DND-41 (cell line): ENCODE measurements at regions not wholly inside any gene's neighbourhood (a gene's known extent, or its start where the extent isn't known, plus 50 kb on each side); places are given as distances from the start of the nearest gene placed in this dataset.

Source experiments
- ATAC-seq: fragments of 200-7000 bp; cut with Tn5 transposase; 3 replicates; pipeline ENCODE4 v1.9.1; 2021; ENCODE audit warnings: low read depth; ENCODE audit not compliant: insufficient read depth
- DNase-seq: peaks from one replicate; pipeline ENCODE4 v3.0.0-alpha.2; 2020
- H2AFZ ChIP-seq: 2 replicates; pipeline ENCODE4 v1.6.0; 2012; ENCODE audit warnings: low read depth, low read length
- H3K27ac ChIP-seq: 2 replicates; pipeline ENCODE4 v1.5.1; 2012; ENCODE audit warnings: low read length, inconsistent platforms
- H3K27me3 ChIP-seq: fragments of 200-600 bp; sonication (generic); 2 replicates; pipeline ENCODE4 v1.6.0; 2012; ENCODE audit warnings: low read length, mild to moderate bottlenecking, inconsistent platforms; ENCODE audit not compliant: insufficient read depth, poor library complexity
- H3K36me3 ChIP-seq: 2 replicates; pipeline ENCODE4 v1.5.1; 2012; ENCODE audit warnings: low read length, inconsistent platforms; ENCODE audit not compliant: insufficient read depth
- H3K4me1 ChIP-seq: 2 replicates; pipeline ENCODE4 v1.5.1; 2012; ENCODE audit warnings: mild to moderate bottlenecking, low read length; ENCODE audit not compliant: insufficient read depth
- H3K4me2 ChIP-seq: 2 replicates; pipeline ENCODE4 v1.6.0; 2012; ENCODE audit warnings: mild to moderate bottlenecking, moderate library complexity, low read length, inconsistent platforms; ENCODE audit not compliant: insufficient read depth
- H3K4me3 ChIP-seq, 2 experiments: fragments of 200-600 bp in 1 of 2; shearing (Covaris generic) in 1 of 2; 2 replicates each; pipeline ENCODE4 v1.5.1; 2012 to 2016; ENCODE audit warnings: inconsistent platforms in 2 of 2, low read length in 2 of 2, mild to moderate bottlenecking in 2 of 2, low read depth in 1 of 2, moderate library complexity in 1 of 2
- H3K79me2 ChIP-seq: 2 replicates; pipeline ENCODE4 v1.6.0; 2012; ENCODE audit warnings: low read length, inconsistent platforms; ENCODE audit not compliant: insufficient read depth
- H3K9ac ChIP-seq: 2 replicates; pipeline ENCODE4 v1.6.0; 2012; ENCODE audit warnings: low read depth, mild to moderate bottlenecking, inconsistent platforms, low read length, moderate library complexity
- H3K9me3 ChIP-seq: 2 replicates; pipeline ENCODE4 v1.5.1; 2012; ENCODE audit warnings: low read length, moderate library complexity, mild to moderate bottlenecking, inconsistent platforms; ENCODE audit not compliant: insufficient read depth, severe bottlenecking
- H4K20me1 ChIP-seq: 2 replicates; pipeline ENCODE4 v1.6.0; 2012; ENCODE audit warnings: low read length; ENCODE audit not compliant: insufficient read depth
- CTCF ChIP-seq: IDR thresholded peaks from 2 replicates; pipeline ENCODE4 v1.5.1; 2012; ENCODE audit warnings: borderline replicate concordance, low read length, moderate library complexity, mild to moderate bottlenecking; ENCODE audit not compliant: poor library complexity, severe bottlenecking; ENCODE audit errors: extremely low read depth
- EZH2 ChIP-seq: IDR thresholded peaks from 3 replicates; pipeline ENCODE4 v1.6.1; 2012; ENCODE audit warnings: borderline replicate concordance, low read depth, mild to moderate bottlenecking, moderate library complexity, low read length, inconsistent platforms; ENCODE audit not compliant: severe bottlenecking

- no peak overlapping the region for H3K4me3 ChIP-seq
- no peak overlapping the region for H3K9ac ChIP-seq
- H3K4me2 ChIP-seq = no peak overlapping the region
- H3K27ac ChIP-seq = no peak overlapping the region
- DNase-seq (no peak), ATAC-seq (no peak)
- TF ChIP-seq CTCF = no peak
- TF ChIP-seq EZH2 = no peak
- H3K36me3 ChIP-seq = no peaks in the 10 kb centered on the region
- H3K27me3 ChIP-seq = no peaks in the 10 kb centered on the region
- no peak overlapping the region for H2AFZ ChIP-seq
- no peaks in the 10 kb centered on the region for H3K4me1 ChIP-seq
- no peaks in the 10 kb centered on the region for H3K79me2 ChIP-seq
- H4K20me1 ChIP-seq = no peaks in the 10 kb centered on the region
- no peaks in the 10 kb centered on the region for H3K9me3 ChIP-seq
These were observed 355.4 kb upstream of the WWC1 start for GRCh38 chr5:167936022-167936421.

- Histone ChIP-seq H3K4me2 (no peak overlapping the region), H3K4me1 (no peaks in the 10 kb centered on the region), H3K9me3 (no peaks in the 10 kb centered on the region), H3K79me2 (no peaks in the 10 kb centered on the region), H4K20me1 (no peaks in the 10 kb centered on the region), H3K4me3 (no peak overlapping the region), H2AFZ (no peak overlapping the region), H3K36me3 (no peaks in the 10 kb centered on the region), H3K27me3 (no peaks in the 10 kb centered on the region), H3K27ac (no peak overlapping the region), H3K9ac (no peak overlapping the region)
- no peak for TF ChIP-seq EZH2
- TF ChIP-seq CTCF = no peak
- no peak for DNase-seq
- ATAC-seq = no peak
These were observed 354.4 kb upstream of the WWC1 start for GRCh38 chr5:167936944-167937634.

GRCh38 chr5:167937635-167937998, 353.8 kb upstream of the WWC1 start:
- ATAC-seq (no peak), DNase-seq (no peak)
- Histone ChIP-seq H4K20me1 (no peaks in the 10 kb centered on the region), H3K9me3 (no peaks in the 10 kb centered on the region), H3K27me3 (no peaks in the 10 kb centered on the region), H3K4me2 (no peak overlapping the region), H3K9ac (no peak overlapping the region), H3K4me1 (no peaks in the 10 kb centered on the region), H3K4me3 (no peak overlapping the region), H3K79me2 (no peaks in the 10 kb centered on the region), H2AFZ (no peak overlapping the region), H3K36me3 (no peaks in the 10 kb centered on the region), H3K27ac (no peak overlapping the region)
- TF ChIP-seq EZH2 (no peak), CTCF (no peak)

- Histone ChIP-seq H3K9ac (no peak overlapping the region), H3K4me2 (no peak overlapping the region), H3K4me1 (no peaks in the 10 kb centered on the region), H4K20me1 (no peaks in the 10 kb centered on the region), H3K36me3 (no peaks in the 10 kb centered on the region), H3K27ac (no peak overlapping the region), H3K27me3 (no peaks in the 10 kb centered on the region), H3K9me3 (no peaks in the 10 kb centered on the region), H3K4me3 (no peak overlapping the region), H3K79me2 (no peaks in the 10 kb centered on the region), H2AFZ (no peak overlapping the region)
- TF ChIP-seq CTCF (no peak), EZH2 (no peak)
- no peak for ATAC-seq
- no peak for DNase-seq
These were observed 351.8 kb upstream of the WWC1 start for GRCh38 chr5:167939686-167940085.
